DND-41 (cell line): ENCODE measurements at regions not wholly inside any gene's neighbourhood (a gene's known extent, or its start where the extent isn't known, plus 50 kb on each side); places are given as distances from the start of the nearest gene placed in this dataset.

Experiments
- CTCF ChIP-seq: IDR thresholded peaks from 2 replicates; pipeline ENCODE4 v1.5.1; 2012; ENCODE audit warnings: borderline replicate concordance, low read length, moderate library complexity, mild to moderate bottlenecking; ENCODE audit not compliant: poor library complexity, severe bottlenecking; ENCODE audit errors: extremely low read depth
- EZH2 ChIP-seq: IDR thresholded peaks from 3 replicates; pipeline ENCODE4 v1.6.1; 2012; ENCODE audit warnings: borderline replicate concordance, low read depth, mild to moderate bottlenecking, moderate library complexity, low read length, inconsistent platforms; ENCODE audit not compliant: severe bottlenecking

DNA sequence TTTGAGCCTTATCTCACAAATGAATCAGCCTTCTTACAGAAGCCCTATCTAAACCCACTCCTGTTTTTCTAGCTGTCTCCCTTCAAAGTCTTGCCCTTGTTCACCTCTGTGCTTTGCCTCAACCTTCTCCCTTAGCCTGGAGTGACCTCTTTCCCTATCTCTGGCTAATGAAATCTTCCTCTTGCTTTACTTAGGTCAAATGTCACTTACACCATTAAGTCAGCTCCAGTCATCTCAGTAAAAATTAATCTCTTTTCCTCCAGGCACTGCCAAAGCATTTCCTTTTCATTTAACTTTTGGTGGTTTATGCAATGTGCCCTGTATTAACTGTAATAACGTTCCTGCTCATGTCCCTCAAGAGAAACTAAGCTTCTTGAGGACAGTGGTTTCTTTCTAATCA, 596.5 kb upstream of the MIR17HG start:
- TF ChIP-seq CTCF (no peak), EZH2 (no peak)
